ENCODE measurements at regions not wholly inside any gene's neighbourhood (a gene's known extent, or its start where the extent isn't known, plus 50 kb on each side); places are given as distances from the start of the nearest gene placed in this dataset.
"Not testable (repeated sequence)": the region's sequence is repeated elsewhere in the genome, so short reads cannot be mapped to it uniquely, and the experiment has no call there.

DNA sequence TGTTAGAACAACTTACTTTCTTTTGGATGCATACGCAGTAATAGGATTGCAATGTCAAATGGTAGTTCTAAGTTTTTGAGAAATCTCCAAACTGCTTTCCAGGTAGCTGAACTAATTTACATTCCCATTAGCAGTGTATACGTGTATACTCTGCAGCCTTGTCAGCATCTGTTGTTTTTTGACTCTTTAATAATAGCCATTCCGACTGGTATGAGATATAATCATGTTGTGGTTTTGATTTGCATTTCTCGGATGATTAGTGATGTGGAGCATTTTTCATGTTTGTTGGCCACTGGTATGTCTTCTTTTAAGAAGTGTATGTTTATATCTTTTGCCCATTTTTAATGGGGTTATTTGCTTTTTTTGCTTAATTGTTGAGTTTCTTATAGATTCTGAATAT, 76.9 kb upstream of the HNRNPA1L2 start:
- DNase-seq = not testable (repeated sequence)

GRCh38 chr13:52569904-52570602, 72.2 kb upstream of the HNRNPA1L2 start:
- DNase-seq = peak; percentile 5

DNA sequence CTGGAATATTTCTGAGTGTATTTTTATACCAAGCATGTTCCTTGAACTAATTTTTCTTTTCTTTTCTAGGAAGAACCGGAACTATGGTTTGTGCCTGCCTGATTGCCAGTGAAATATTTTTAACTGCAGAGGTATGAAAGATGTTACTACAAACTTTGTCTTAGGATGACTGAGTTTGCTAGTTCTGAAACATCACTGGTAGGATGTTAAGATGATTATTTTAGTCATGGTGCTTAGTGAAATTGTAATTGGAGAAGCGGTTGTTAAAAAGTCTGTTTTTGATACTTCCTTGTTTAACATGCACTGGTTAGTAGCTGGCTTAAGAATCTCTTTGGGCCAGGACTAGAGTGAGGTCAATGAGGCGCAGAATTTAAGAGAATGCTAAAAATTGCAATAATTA, 71.1 kb upstream of the HNRNPA1L2 start:
- DNase-seq = not testable (repeated sequence)

- not testable (repeated sequence) for DNase-seq
These were observed 59.3 kb upstream of the HNRNPA1L2 start for GRCh38 chr13:52582962-52583361.

Measured in fibroblast of skin of scalp (primary cell).